HepG2 (cell line): ENCODE measurements at regions not wholly inside any gene's neighbourhood (a gene's known extent, or its start where the extent isn't known, plus 50 kb on each side); places are given as distances from the start of the nearest gene placed in this dataset.
A peak's percentile ranks its signal among the peaks of the same experiment; 100 is the strongest.

Source experiments
- GPBP1L1 ChIP-seq: sonication (generic); formaldehyde crosslinking; IDR thresholded peaks from 2 replicates; pipeline ENCODE4 v1.5.0; 2020; ENCODE audit warnings: mild to moderate bottlenecking, missing genetic modification reagents
- HES4 ChIP-seq: sonication (generic); formaldehyde crosslinking; IDR thresholded peaks from 2 replicates; pipeline ENCODE4 v1.9.0; 2021; ENCODE audit warnings: mild to moderate bottlenecking, missing genetic modification reagents, borderline replicate concordance
- LCORL ChIP-seq, 2 experiments: fragments of 450-650 bp in 1 of 2; sonication (generic) in 1 of 2; formaldehyde crosslinking in 1 of 2; IDR thresholded peaks; 2 replicates each; pipeline versions ENCODE4 v1.5.0 to v1.6.1; 2017 to 2020; ENCODE audit warnings: antibody characterized with exemption in 1 of 2, missing genetic modification reagents in 1 of 2
- MTF1 ChIP-seq: sonication (generic); formaldehyde crosslinking; IDR thresholded peaks from 2 replicates; pipeline ENCODE4 v1.5.0; 2020; ENCODE audit warnings: missing genetic modification reagents
- NR0B2 ChIP-seq: sonication (generic); formaldehyde crosslinking; IDR thresholded peaks from 2 replicates; pipeline ENCODE4 v1.4.0; 2020; ENCODE audit warnings: mild to moderate bottlenecking, missing genetic modification reagents
- NR2F6 ChIP-seq, 2 experiments: IDR thresholded peaks; 2 replicates each; pipeline ENCODE4 v1.6.1; 2016; ENCODE audit warnings: antibody characterized with exemption in 1 of 2, mild to moderate bottlenecking in 1 of 2
- PAXIP1 ChIP-seq: sonication (generic); formaldehyde crosslinking; conservative IDR thresholded peaks from 2 replicates; pipeline ENCODE4 v1.4.0; 2020; ENCODE audit warnings: mild to moderate bottlenecking, missing genetic modification reagents, moderate library complexity
- REXO4 ChIP-seq: sonication (generic); formaldehyde crosslinking; IDR thresholded peaks from 2 replicates; pipeline ENCODE4 v1.8.0; 2022; ENCODE audit warnings: missing genetic modification reagents, mild to moderate bottlenecking, borderline replicate concordance
- RFXAP ChIP-seq: sonication (generic); formaldehyde crosslinking; IDR thresholded peaks from 2 replicates; pipeline ENCODE4 v1.4.0; 2020; ENCODE audit warnings: missing genetic modification reagents, borderline replicate concordance
- RXRB ChIP-seq: IDR thresholded peaks from 2 replicates; pipeline ENCODE4 v1.6.1; 2016; ENCODE audit warnings: borderline replicate concordance, missing genetic modification reagents, missing compliant biosample characterization
- USF2 ChIP-seq, 2 experiments: sonication (generic) in 1 of 2; formaldehyde crosslinking in 1 of 2; IDR thresholded peaks; 2 replicates each; pipeline versions ENCODE4 v1.5.1 to v1.6.1; 2011 to 2020; ENCODE audit warnings: borderline replicate concordance in 1 of 2, low read depth in 1 of 2, low read length in 1 of 2, mild to moderate bottlenecking in 1 of 2, missing genetic modification reagents in 1 of 2, moderate library complexity in 1 of 2
- YEATS2 ChIP-seq: sonication (generic); formaldehyde crosslinking; IDR thresholded peaks from 2 replicates; pipeline ENCODE4 v1.4.0; 2020; ENCODE audit warnings: missing genetic modification reagents, borderline replicate concordance
- ZC3H13 ChIP-seq: sonication (generic); formaldehyde crosslinking; IDR thresholded peaks from 2 replicates; pipeline ENCODE4 v1.8.1; 2023; ENCODE audit warnings: mild to moderate bottlenecking, missing genetic modification reagents, moderate library complexity
- ZGPAT ChIP-seq: IDR thresholded peaks from 2 replicates; pipeline ENCODE4 v1.6.1; 2016; ENCODE audit warnings: mild to moderate bottlenecking
- ZNF44 ChIP-seq: sonication (generic); formaldehyde crosslinking; IDR thresholded peaks from 2 replicates; pipeline ENCODE4 v1.5.1; 2020; ENCODE audit warnings: mild to moderate bottlenecking, missing genetic modification reagents
- ZNF816 ChIP-seq: sonication (generic); formaldehyde crosslinking; IDR thresholded peaks from 2 replicates; pipeline ENCODE4 v1.8.0; 2022; ENCODE audit warnings: missing genetic modification reagents, mild to moderate bottlenecking, borderline replicate concordance
- TF ChIP-seq, protein P1 (sequence below): IDR thresholded peaks from 2 replicates; pipeline ENCODE4 v1.6.1; 2018; ENCODE audit warnings: missing genetic modification reagents, mild to moderate bottlenecking, missing compliant biosample characterization

DNA sequence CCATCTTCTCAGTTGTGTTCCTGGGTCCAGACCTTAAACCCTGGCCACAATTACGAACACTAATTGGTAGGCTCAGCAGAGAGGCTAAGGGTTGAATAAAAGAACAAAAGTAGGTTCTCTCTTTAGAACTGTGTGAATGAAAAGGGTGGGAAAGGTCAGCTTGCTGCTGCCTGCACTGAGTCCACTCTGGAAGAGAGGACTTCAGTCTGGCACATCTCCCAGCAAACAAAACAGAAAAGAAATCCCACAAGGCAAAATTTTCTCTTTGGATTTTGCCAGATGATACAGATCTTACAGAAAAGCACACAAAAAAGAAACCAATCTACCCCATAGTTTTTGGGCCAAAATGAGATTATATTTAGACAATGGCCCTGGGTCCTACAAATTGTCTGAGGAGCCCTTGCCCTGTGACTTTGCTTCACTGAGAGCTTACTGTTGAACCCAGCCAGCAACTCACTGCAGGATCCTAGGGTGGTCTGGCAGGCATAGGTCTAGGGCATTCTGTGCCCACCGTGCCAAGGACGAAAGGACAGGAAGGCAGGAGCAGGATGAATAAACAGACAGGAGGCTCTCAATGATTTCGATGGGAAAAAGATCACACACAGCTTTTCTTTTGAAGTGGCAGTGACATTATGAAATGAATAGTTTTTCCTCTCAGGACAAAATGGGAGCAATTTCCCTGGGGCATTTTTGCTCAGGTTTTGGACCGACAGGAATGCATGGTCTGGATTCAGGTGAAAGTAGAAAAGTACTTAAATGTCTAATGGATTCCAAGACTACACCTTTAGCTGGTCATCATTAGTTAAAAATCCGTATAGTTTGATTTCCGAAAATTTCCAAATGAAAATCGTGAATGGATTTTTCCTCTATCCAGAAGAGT lies 68.4 kb upstream of the STAM2 start (continued):
- TF ChIP-seq YEATS2 (CRISPR knock-in tag) (no peak), REXO4 (no peak), USF2 (IDR thresholded peaks at IDR 0.05; ENCODE audit: low read depth, low read length) (no peak), USF2 (CRISPR knock-in tag; IDR thresholded peaks at IDR 0.05; ENCODE audit: borderline replicate concordance) (no peak), NR0B2 (CRISPR knock-in tag) (no peak), RFXAP (CRISPR knock-in tag) (no peak), RXRB (CRISPR knock-in tag) (peak; percentile 66; the same call in 1 of the 2 replicates), LCORL (IDR thresholded peaks at IDR 0.05) (no peak), LCORL (CRISPR knock-in tag; IDR thresholded peaks at IDR 0.05) (no peak), ZGPAT (CRISPR knock-in tag) (no peak), HES4 (CRISPR knock-in tag) (no peak), GPBP1L1 (CRISPR knock-in tag) (no peak), PAXIP1 (CRISPR knock-in tag) (0 out of 2 replicates have a peak, but pooled peaks have one; percentile 31), ZNF44 (CRISPR knock-in tag) (peak; percentile 18; the same call in 1 of the 2 replicates), ZNF816 (CRISPR knock-in tag) (no peak), NR2F6 (IDR thresholded peaks at IDR 0.05) (peak; percentile 55; the same call in 1 of the 2 replicates), NR2F6 (CRISPR knock-in tag; IDR thresholded peaks at IDR 0.05) (no peak; the same call in 1 of the 2 replicates), ZC3H13 (CRISPR knock-in tag) (no peak), MTF1 (CRISPR knock-in tag) (no peak)
- TF ChIP-seq, protein P1, sequence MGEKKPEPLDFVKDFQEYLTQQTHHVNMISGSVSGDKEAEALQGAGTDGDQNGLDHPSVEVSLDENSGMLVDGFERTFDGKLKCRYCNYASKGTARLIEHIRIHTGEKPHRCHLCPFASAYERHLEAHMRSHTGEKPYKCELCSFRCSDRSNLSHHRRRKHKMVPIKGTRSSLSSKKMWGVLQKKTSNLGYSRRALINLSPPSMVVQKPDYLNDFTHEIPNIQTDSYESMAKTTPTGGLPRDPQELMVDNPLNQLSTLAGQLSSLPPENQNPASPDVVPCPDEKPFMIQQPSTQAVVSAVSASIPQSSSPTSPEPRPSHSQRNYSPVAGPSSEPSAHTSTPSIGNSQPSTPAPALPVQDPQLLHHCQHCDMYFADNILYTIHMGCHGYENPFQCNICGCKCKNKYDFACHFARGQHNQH, result no peak
